ENCODE measurements at regions not wholly inside any gene's neighbourhood (a gene's known extent, or its start where the extent isn't known, plus 50 kb on each side); places are given as distances from the start of the nearest gene placed in this dataset.

DNA sequence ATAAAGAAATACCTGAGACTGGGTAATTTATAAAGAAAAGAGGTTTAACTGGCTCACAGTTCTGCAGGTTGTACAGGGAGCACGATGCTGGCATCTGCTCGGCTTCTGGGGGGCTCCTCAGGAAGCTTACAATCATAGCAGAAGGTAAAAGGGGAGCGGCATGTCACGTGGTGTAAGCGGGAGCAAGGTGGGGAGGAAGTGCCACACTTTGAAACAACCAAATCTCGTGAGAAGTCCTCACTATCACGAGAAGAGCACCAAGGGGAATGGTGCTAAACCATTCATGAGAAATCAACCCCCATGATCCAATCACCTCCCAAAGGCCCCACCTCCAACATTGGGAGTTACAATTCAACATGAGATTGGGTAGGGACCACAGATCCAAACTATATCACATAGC is 67.7 kb downstream of the AKR1B1 start:
- no peaks in the 10 kb centered on the region for H3K27me3 ChIP-seq (ENCODE audit: low read depth, low read length)
- TF ChIP-seq CTCF (IDR thresholded peaks at IDR 0.05; ENCODE audit: low read depth, low read length) (no peak), EZH2phosphoT487 (IDR thresholded peaks at IDR 0.05; ENCODE audit: low read depth) (no peak)
- no peaks in the 10 kb centered on the region for H4K20me1 ChIP-seq (ENCODE audit: insufficient read depth, low read length)
- peaks cover 10% of the 10 kb centered on the region for H3K9me3 ChIP-seq (ENCODE audit: insufficient read depth, low read length)
- H3K36me3 ChIP-seq (replicated peaks; ENCODE audit: low read depth, low read length) = peaks cover 2% of the 10 kb centered on the region
- peaks cover 28% of the 10 kb centered on the region for H3K4me1 ChIP-seq (ENCODE audit: low read length)
- H3K4me3 ChIP-seq (ENCODE audit: low read length) = no peak overlapping the region
- no peak overlapping the region for H3K4me2 ChIP-seq (ENCODE audit: low read length)
- no peak overlapping the region for H2AFZ ChIP-seq (ENCODE audit: low read depth, low read length)
- H3K27ac ChIP-seq (ENCODE audit: low read length) = no peak overlapping the region
- no peaks in the 10 kb centered on the region for H3K79me2 ChIP-seq (ENCODE audit: low read length)
- H3K9ac ChIP-seq (ENCODE audit: low read length) = no peak overlapping the region

- Histone ChIP-seq H3K4me1 (ENCODE audit: low read length) (peaks cover 19% of the 10 kb centered on the region), H3K4me3 (ENCODE audit: low read length) (peak overlapping the region; percentile 56), H3K79me2 (ENCODE audit: low read length) (no peaks in the 10 kb centered on the region), H3K9me3 (ENCODE audit: insufficient read depth, low read length) (peaks cover 15% of the 10 kb centered on the region), H3K27me3 (ENCODE audit: low read depth, low read length) (no peaks in the 10 kb centered on the region), H3K4me2 (ENCODE audit: low read length) (peak overlapping the region; percentile 84), H3K36me3 (replicated peaks; ENCODE audit: low read depth, low read length) (peaks cover 6% of the 10 kb centered on the region), H3K9ac (ENCODE audit: low read length) (peak overlapping the region; percentile 25; the same call in 1 of the 2 replicates), H4K20me1 (ENCODE audit: insufficient read depth, low read length) (no peaks in the 10 kb centered on the region), H3K27ac (ENCODE audit: low read length) (peak overlapping the region; percentile 38), H2AFZ (ENCODE audit: low read depth, low read length) (peak overlapping the region; percentile 61)
- TF ChIP-seq CTCF (IDR thresholded peaks at IDR 0.05; ENCODE audit: low read depth, low read length) (no peak), EZH2phosphoT487 (IDR thresholded peaks at IDR 0.05; ENCODE audit: low read depth) (no peak)
Observed at GRCh38 chr7:134388336-134389019, 70.4 kb downstream of the AKR1B1 start.

DNA sequence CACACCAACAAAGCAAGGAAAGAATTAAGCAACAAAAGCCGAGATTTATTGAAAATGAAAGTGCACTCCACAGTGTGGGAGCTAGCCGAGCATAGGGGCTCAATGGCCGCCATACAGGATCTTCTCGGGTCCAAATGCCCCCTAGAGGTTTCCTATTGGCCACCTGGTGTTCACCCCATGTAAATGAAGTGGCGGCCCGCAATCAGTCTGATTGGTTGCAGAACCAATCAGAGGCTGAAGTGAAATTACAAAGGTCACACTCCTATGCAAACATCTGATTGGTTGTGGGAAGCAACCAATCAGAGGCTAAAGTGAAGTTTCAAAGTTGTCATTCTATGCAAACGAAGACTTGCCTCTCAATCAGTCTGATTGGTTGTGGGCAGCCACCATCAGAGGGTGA is 61.8 kb upstream of the SLC35B4 start:
- Histone ChIP-seq H3K4me3 (ENCODE audit: low read length) (peak overlapping the region; percentile 30), H2AFZ (ENCODE audit: low read depth, low read length) (peak overlapping the region; percentile 66), H3K9ac (ENCODE audit: low read length) (no peak overlapping the region), H3K79me2 (ENCODE audit: low read length) (no peaks in the 10 kb centered on the region), H3K27ac (ENCODE audit: low read length) (no peak overlapping the region), H4K20me1 (ENCODE audit: insufficient read depth, low read length) (no peaks in the 10 kb centered on the region), H3K4me1 (ENCODE audit: low read length) (peaks cover 4% of the 10 kb centered on the region; the same call in 1 of the 2 replicates), H3K36me3 (replicated peaks; ENCODE audit: low read depth, low read length) (no peaks in the 10 kb centered on the region), H3K9me3 (ENCODE audit: insufficient read depth, low read length) (no peaks in the 10 kb centered on the region), H3K4me2 (ENCODE audit: low read length) (peak overlapping the region; percentile 36), H3K27me3 (ENCODE audit: low read depth, low read length) (peaks cover 20% of the 10 kb centered on the region; the same call in 1 of the 2 replicates)
- no peak for TF ChIP-seq EZH2phosphoT487 (IDR thresholded peaks at IDR 0.05; ENCODE audit: low read depth)
- no peak for TF ChIP-seq CTCF (IDR thresholded peaks at IDR 0.05; ENCODE audit: low read depth, low read length)

DNA sequence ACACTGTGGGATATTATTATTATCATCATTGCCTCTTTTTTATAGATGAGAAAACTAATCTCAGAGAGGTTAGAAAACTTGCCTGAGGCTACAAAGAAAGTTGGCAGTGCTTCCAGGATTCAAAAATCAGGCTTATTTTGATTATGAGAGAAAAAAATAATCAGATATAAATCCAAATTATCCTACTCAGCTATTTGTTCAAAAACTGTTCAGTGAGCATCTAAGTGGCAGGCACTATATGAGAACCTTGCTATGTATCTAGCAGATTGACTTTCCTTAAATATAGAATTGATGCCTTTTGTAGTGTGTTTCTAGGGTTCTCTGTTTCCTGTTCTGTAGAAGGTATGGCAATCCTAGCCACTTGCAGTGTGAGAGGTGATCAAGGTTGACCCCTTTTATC is 60.0 kb upstream of the SLC35B4 start:
- Histone ChIP-seq H3K4me1 (ENCODE audit: low read length) (peaks cover 4% of the 10 kb centered on the region; the same call in 1 of the 2 replicates), H3K4me2 (ENCODE audit: low read length) (no peak overlapping the region), H3K79me2 (ENCODE audit: low read length) (no peaks in the 10 kb centered on the region), H3K4me3 (ENCODE audit: low read length) (no peak overlapping the region), H2AFZ (ENCODE audit: low read depth, low read length) (no peak overlapping the region), H4K20me1 (ENCODE audit: insufficient read depth, low read length) (no peaks in the 10 kb centered on the region), H3K27me3 (ENCODE audit: low read depth, low read length) (peaks cover 25% of the 10 kb centered on the region), H3K9me3 (ENCODE audit: insufficient read depth, low read length) (no peaks in the 10 kb centered on the region), H3K36me3 (replicated peaks; ENCODE audit: low read depth, low read length) (no peaks in the 10 kb centered on the region), H3K9ac (ENCODE audit: low read length) (no peak overlapping the region), H3K27ac (ENCODE audit: low read length) (no peak overlapping the region)
- no peak for TF ChIP-seq EZH2phosphoT487 (IDR thresholded peaks at IDR 0.05; ENCODE audit: low read depth)
- no peak for TF ChIP-seq CTCF (IDR thresholded peaks at IDR 0.05; ENCODE audit: low read depth, low read length)
